IgD-negative memory B cell (primary cell): ENCODE measurements at regions not wholly inside any gene's neighbourhood (a gene's known extent, or its start where the extent isn't known, plus 50 kb on each side); places are given as distances from the start of the nearest gene placed in this dataset.
A peak's percentile ranks its signal among the peaks of the same experiment; 100 is the strongest.

Source experiments
- H3K27ac Mint-ChIP-seq, 3 donors: one replicate each; pipeline ENCODE4 v1.8.0; 2020 to 2022; ENCODE audit warnings: mild to moderate bottlenecking in 3 of 3, mixed read lengths in 3 of 3, moderate library complexity in 1 of 3
- H3K27me3 Mint-ChIP-seq: one replicate; pipeline ENCODE4 v1.8.0; 2021; ENCODE audit warnings: mixed read lengths
- H3K36me3 Mint-ChIP-seq: one replicate; pipeline ENCODE4 v1.8.0; 2020; ENCODE audit warnings: mild to moderate bottlenecking, mixed read lengths
- H3K4me1 Mint-ChIP-seq, 3 donors: one replicate each; pipeline ENCODE4 v1.8.0; 2020 to 2022; ENCODE audit warnings: mixed read lengths in 3 of 3, mild to moderate bottlenecking in 1 of 3
- H3K4me3 Mint-ChIP-seq, 4 donors: one replicate each; pipeline ENCODE4 v1.8.0; 2020 to 2022; ENCODE audit warnings: mild to moderate bottlenecking in 4 of 4, mixed read lengths in 4 of 4, moderate library complexity in 3 of 4
- H3K9me3 Mint-ChIP-seq, 3 donors: one replicate each; pipeline ENCODE4 v1.8.0; 2020 to 2021; ENCODE audit warnings: mixed read lengths in 3 of 3, mild to moderate bottlenecking in 1 of 3

GRCh38 chr4:140296335-140297220 lies 76.9 kb upstream of the SCOC start:
- H3K27ac Mint-ChIP-seq = peak overlapping the region in 1 of 3 donors; percentile 48
- H3K9me3 Mint-ChIP-seq = no peaks in the 10 kb centered on the region
- peaks cover 14% of the 10 kb centered on the region for H3K27me3 Mint-ChIP-seq
- H3K36me3 Mint-ChIP-seq = peaks cover 1% of the 10 kb centered on the region
- peak overlapping the region in 1 of 4 donors; percentile 9 for H3K4me3 Mint-ChIP-seq
- H3K4me1 Mint-ChIP-seq = no peaks in the 10 kb centered on the region

- Mint-ChIP-seq H3K9me3 (no peaks in the 10 kb centered on the region), H3K36me3 (peaks cover 1% of the 10 kb centered on the region), H3K4me3 (no peak overlapping the region), H3K27ac (no peak overlapping the region), H3K4me1 (no peaks in the 10 kb centered on the region), H3K27me3 (peaks cover 12% of the 10 kb centered on the region)
These were observed 79.5 kb upstream of the SCOC start for GRCh38 chr4:140293979-140294378.

GRCh38 chr4:140291259-140291658 lies 82.2 kb upstream of the SCOC start:
- Mint-ChIP-seq H3K9me3 (no peaks in the 10 kb centered on the region), H3K4me3 (no peak overlapping the region), H3K27ac (no peak overlapping the region), H3K27me3 (peaks cover 9% of the 10 kb centered on the region), H3K4me1 (no peaks in the 10 kb centered on the region), H3K36me3 (no peaks in the 10 kb centered on the region)

GRCh38 chr4:140289486-140289885 lies 84.0 kb upstream of the SCOC start:
- no peak overlapping the region for H3K27ac Mint-ChIP-seq
- no peak overlapping the region for H3K4me3 Mint-ChIP-seq
- no peaks in the 10 kb centered on the region for H3K36me3 Mint-ChIP-seq
- H3K4me1 Mint-ChIP-seq = no peaks in the 10 kb centered on the region
- H3K9me3 Mint-ChIP-seq = no peaks in the 10 kb centered on the region
- H3K27me3 Mint-ChIP-seq = peaks cover 9% of the 10 kb centered on the region

- Mint-ChIP-seq H3K27me3 (peaks cover 8% of the 10 kb centered on the region), H3K27ac (no peak overlapping the region), H3K4me3 (no peak overlapping the region), H3K4me1 (no peaks in the 10 kb centered on the region), H3K36me3 (no peaks in the 10 kb centered on the region), H3K9me3 (no peaks in the 10 kb centered on the region)
These were observed 87.0 kb upstream of the SCOC start for GRCh38 chr4:140286456-140286855.

- H3K27me3 Mint-ChIP-seq = peaks cover 11% of the 10 kb centered on the region
- H3K4me1 Mint-ChIP-seq = no peaks in the 10 kb centered on the region
- no peaks in the 10 kb centered on the region for H3K9me3 Mint-ChIP-seq
- H3K36me3 Mint-ChIP-seq = no peaks in the 10 kb centered on the region
- no peak overlapping the region for H3K4me3 Mint-ChIP-seq
- H3K27ac Mint-ChIP-seq = no peak overlapping the region
These were observed 89.0 kb upstream of the SCOC start for GRCh38 chr4:140284456-140284855.

- no peak overlapping the region for H3K4me3 Mint-ChIP-seq
- peaks cover 11% of the 10 kb centered on the region for H3K27me3 Mint-ChIP-seq
- H3K36me3 Mint-ChIP-seq = no peaks in the 10 kb centered on the region
- no peaks in the 10 kb centered on the region for H3K4me1 Mint-ChIP-seq
- H3K9me3 Mint-ChIP-seq = peaks cover 2 to 4% (median 3%) of the 10 kb centered on the region in 3 donors
- no peak overlapping the region for H3K27ac Mint-ChIP-seq
These were observed 91.5 kb upstream of the SCOC start for GRCh38 chr4:140281828-140282552.

GRCh38 chr4:140277576-140277975 lies 95.9 kb upstream of the SCOC start:
- H3K9me3 Mint-ChIP-seq = peaks cover 2 to 4% (median 3%) of the 10 kb centered on the region in 3 donors
- no peak overlapping the region for H3K27ac Mint-ChIP-seq
- no peak overlapping the region for H3K4me3 Mint-ChIP-seq
- H3K36me3 Mint-ChIP-seq = no peaks in the 10 kb centered on the region
- H3K4me1 Mint-ChIP-seq = no peaks in the 10 kb centered on the region
- H3K27me3 Mint-ChIP-seq = peaks cover 4% of the 10 kb centered on the region

- Mint-ChIP-seq H3K4me1 (peaks cover 0 to 6% (median 1%) of the 10 kb centered on the region in 3 donors), H3K36me3 (no peaks in the 10 kb centered on the region), H3K27me3 (peaks cover 1% of the 10 kb centered on the region), H3K9me3 (no peaks in the 10 kb centered on the region), H3K4me3 (no peak overlapping the region), H3K27ac (peak overlapping the region in 1 of 3 donors; percentile 14)
These were observed 101.9 kb upstream of the SCOC start for GRCh38 chr4:140271553-140271952.

GRCh38 chr4:140269369-140269768 lies 104.1 kb upstream of the SCOC start:
- Mint-ChIP-seq H3K27ac (no peak overlapping the region), H3K4me3 (no peak overlapping the region), H3K9me3 (peaks cover 0 to 2% (median 0%) of the 10 kb centered on the region in 3 donors), H3K4me1 (peaks cover 0 to 6% (median 1%) of the 10 kb centered on the region in 3 donors), H3K27me3 (peaks cover 2% of the 10 kb centered on the region), H3K36me3 (no peaks in the 10 kb centered on the region)

GRCh38 chr4:140268186-140268841 lies 105.1 kb upstream of the SCOC start:
- peak overlapping the region in 1 of 3 donors; percentile 14 for H3K27ac Mint-ChIP-seq
- no peak overlapping the region for H3K4me3 Mint-ChIP-seq
- H3K36me3 Mint-ChIP-seq = no peaks in the 10 kb centered on the region
- peaks cover 0 to 2% (median 0%) of the 10 kb centered on the region in 3 donors for H3K9me3 Mint-ChIP-seq
- peaks cover 2% of the 10 kb centered on the region for H3K27me3 Mint-ChIP-seq
- H3K4me1 Mint-ChIP-seq = peaks cover 0 to 6% (median 1%) of the 10 kb centered on the region in 3 donors

GRCh38 chr4:140267576-140267975 lies 105.9 kb upstream of the SCOC start:
- H3K27ac Mint-ChIP-seq = no peak overlapping the region
- H3K4me1 Mint-ChIP-seq = peaks cover 0 to 6% (median 1%) of the 10 kb centered on the region in 3 donors
- H3K27me3 Mint-ChIP-seq = peaks cover 3% of the 10 kb centered on the region
- peaks cover 0 to 2% (median 0%) of the 10 kb centered on the region in 3 donors for H3K9me3 Mint-ChIP-seq
- no peaks in the 10 kb centered on the region for H3K36me3 Mint-ChIP-seq
- H3K4me3 Mint-ChIP-seq = no peak overlapping the region

- no peaks in the 10 kb centered on the region for H3K36me3 Mint-ChIP-seq
- H3K4me1 Mint-ChIP-seq = peaks cover 0 to 6% (median 1%) of the 10 kb centered on the region in 3 donors
- no peak overlapping the region for H3K4me3 Mint-ChIP-seq
- no peak overlapping the region for H3K27ac Mint-ChIP-seq
- H3K27me3 Mint-ChIP-seq = peaks cover 4% of the 10 kb centered on the region
- peaks cover 0 to 2% (median 0%) of the 10 kb centered on the region in 3 donors for H3K9me3 Mint-ChIP-seq
These were observed 106.4 kb upstream of the SCOC start for GRCh38 chr4:140266958-140267568.

- Mint-ChIP-seq H3K27me3 (peaks cover 17% of the 10 kb centered on the region), H3K4me1 (no peaks in the 10 kb centered on the region), H3K27ac (no peak overlapping the region), H3K9me3 (no peaks in the 10 kb centered on the region), H3K4me3 (no peak overlapping the region), H3K36me3 (no peaks in the 10 kb centered on the region)
These were observed 106.2 kb upstream of the MAML3 start for GRCh38 chr4:140260227-140260626.

GRCh38 chr4:140258476-140258875 lies 104.5 kb upstream of the MAML3 start:
- H3K27ac Mint-ChIP-seq = no peak overlapping the region
- H3K36me3 Mint-ChIP-seq = no peaks in the 10 kb centered on the region
- no peaks in the 10 kb centered on the region for H3K9me3 Mint-ChIP-seq
- H3K4me3 Mint-ChIP-seq = no peak overlapping the region
- H3K4me1 Mint-ChIP-seq = peaks cover 0 to 4% (median 1%) of the 10 kb centered on the region in 3 donors
- H3K27me3 Mint-ChIP-seq = peaks cover 26% of the 10 kb centered on the region
